ENCODE measurements at regions not wholly inside any gene's neighbourhood (a gene's known extent, or its start where the extent isn't known, plus 50 kb on each side); places are given as distances from the start of the nearest gene placed in this dataset.

- Mint-ChIP-seq H3K36me3 (ENCODE audit: insufficient read depth, unreplicated experiment) (no peaks in the 10 kb centered on the region), H3K27ac (ENCODE audit: unreplicated experiment) (no peak overlapping the region), H3K4me1 (ENCODE audit: low read depth, unreplicated experiment) (no peaks in the 10 kb centered on the region), H3K9me3 (ENCODE audit: unreplicated experiment) (no peaks in the 10 kb centered on the region), H3K27me3 (ENCODE audit: insufficient read depth, unreplicated experiment) (peaks cover 5% of the 10 kb centered on the region), H3K4me3 (ENCODE audit: unreplicated experiment) (no peak overlapping the region)
- H3K9me3 ChIP-seq: no peaks in the 10 kb centered on the region
- BruUV-seq (replicated peaks): no TSS peak
- POLR2A ChIA-PET: no interaction called here
- no peaks in the 10 kb centered on the region for H3K4me1 ChIP-seq
- intact Hi-C loops (cut with micrococcal nuclease; ENCODE audit: unreplicated experiment): no loop called here
- CTCF ChIA-PET: no interaction called here
- H3K4me3 ChIP-seq (ENCODE audit: low read depth, low read length): no peak overlapping the region
- no peaks in the 10 kb centered on the region for H3K36me3 ChIP-seq (ENCODE audit: control insufficient read depth, insufficient read depth, low read length)
- no peaks in the 10 kb centered on the region for H3K27me3 ChIP-seq (replicated peaks; ENCODE audit: control insufficient read depth, insufficient read depth, low read length)
- no peak for TF ChIP-seq CTCF (IDR thresholded peaks at IDR 0.05; ENCODE audit: insufficient read depth in 1 of 2, low read depth in 1 of 2, low read length in 1 of 2, severe bottlenecking in 1 of 2, unreplicated experiment in 1 of 2)
- no peak for DNase-seq
These were observed 60.5 kb upstream of the GALNT5 start for GRCh38 chr2:157196956-157197355.

- intact Hi-C loops (cut with micrococcal nuclease; ENCODE audit: unreplicated experiment): no loop called here
- no peak for DNase-seq
- no TSS peak for BruUV-seq (replicated peaks)
- no peaks in the 10 kb centered on the region for H3K4me1 Mint-ChIP-seq (ENCODE audit: low read depth, unreplicated experiment)
- CTCF ChIA-PET: no interaction called here
- H3K9me3 Mint-ChIP-seq (ENCODE audit: unreplicated experiment): no peaks in the 10 kb centered on the region
- H3K36me3 Mint-ChIP-seq (ENCODE audit: insufficient read depth, unreplicated experiment): no peaks in the 10 kb centered on the region
- no peak for TF ChIP-seq CTCF (IDR thresholded peaks at IDR 0.05; ENCODE audit: insufficient read depth in 1 of 2, low read depth in 1 of 2, low read length in 1 of 2, severe bottlenecking in 1 of 2, unreplicated experiment in 1 of 2)
- H3K27ac Mint-ChIP-seq (ENCODE audit: unreplicated experiment): no peak overlapping the region
- Histone ChIP-seq H3K36me3 (ENCODE audit: control insufficient read depth, insufficient read depth, low read length) (no peaks in the 10 kb centered on the region), H3K4me3 (ENCODE audit: low read depth, low read length) (no peak overlapping the region), H3K4me1 (no peaks in the 10 kb centered on the region), H3K9me3 (no peaks in the 10 kb centered on the region), H3K27me3 (replicated peaks; ENCODE audit: control insufficient read depth, insufficient read depth, low read length) (no peaks in the 10 kb centered on the region)
- peaks cover 5% of the 10 kb centered on the region for H3K27me3 Mint-ChIP-seq (ENCODE audit: insufficient read depth, unreplicated experiment)
- POLR2A ChIA-PET: no interaction called here
- no peak overlapping the region for H3K4me3 Mint-ChIP-seq (ENCODE audit: unreplicated experiment)
These were observed 59.7 kb upstream of the GALNT5 start for GRCh38 chr2:157197848-157198247.

- Histone ChIP-seq H3K4me1 (no peaks in the 10 kb centered on the region), H3K27me3 (replicated peaks; ENCODE audit: control insufficient read depth, insufficient read depth, low read length) (no peaks in the 10 kb centered on the region), H3K9me3 (no peaks in the 10 kb centered on the region), H3K4me3 (ENCODE audit: low read depth, low read length) (no peak overlapping the region), H3K36me3 (ENCODE audit: control insufficient read depth, insufficient read depth, low read length) (no peaks in the 10 kb centered on the region)
- POLR2A ChIA-PET: no interaction called here
- H3K36me3 Mint-ChIP-seq (ENCODE audit: insufficient read depth, unreplicated experiment): no peaks in the 10 kb centered on the region
- peaks cover 4% of the 10 kb centered on the region for H3K27me3 Mint-ChIP-seq (ENCODE audit: insufficient read depth, unreplicated experiment)
- H3K9me3 Mint-ChIP-seq (ENCODE audit: unreplicated experiment): no peaks in the 10 kb centered on the region
- no peak overlapping the region for H3K27ac Mint-ChIP-seq (ENCODE audit: unreplicated experiment)
- H3K4me3 Mint-ChIP-seq (ENCODE audit: unreplicated experiment): no peak overlapping the region
- CTCF ChIA-PET: interaction anchor here (1.0 kb wide), 1 partner anchor 10 kb away, joined by 3 read pairs; no protein-coding TSS in a partner anchor
- TF ChIP-seq CTCF (IDR thresholded peaks at IDR 0.05; ENCODE audit: insufficient read depth in 1 of 2, low read depth in 1 of 2, low read length in 1 of 2, severe bottlenecking in 1 of 2, unreplicated experiment in 1 of 2): no peak
- no TSS peak for BruUV-seq (replicated peaks)
- no peak for DNase-seq
- no peaks in the 10 kb centered on the region for H3K4me1 Mint-ChIP-seq (ENCODE audit: low read depth, unreplicated experiment)
- intact Hi-C loops (cut with micrococcal nuclease; ENCODE audit: unreplicated experiment): no loop called here
These were observed 53.9 kb upstream of the GALNT5 start for GRCh38 chr2:157203651-157204050.

Data from Caco-2 (cell line).